OCI-LY7 (cell line): ENCODE measurements at regions not wholly inside any gene's neighbourhood (a gene's known extent, or its start where the extent isn't known, plus 50 kb on each side); places are given as distances from the start of the nearest gene placed in this dataset.

Source experiments
- BruUV-seq: library from RNA; stranded (reverse); fragments of 400-500 nt; replicated peaks from 2 replicates; lab custom pipeline; 2021; lab: Mats Ljungman, UMichigan
- CTCF ChIA-PET: fragments of 300-600 bp; sonication (Branson Sonifier 250); formaldehyde crosslinking; loops from one replicate; lab custom pipeline; 2022; ENCODE audit warnings: antibody characterized with exemption; ENCODE audit not compliant: unreplicated experiment; lab: Charles Lee
- POLR2A ChIA-PET: fragments of 300-600 bp; sonication (Branson Sonifier 250); formaldehyde crosslinking; loops from one replicate; lab custom pipeline; 2022; ENCODE audit warnings: antibody characterized with exemption; lab: Charles Lee
- DNase-seq: peaks from one replicate; pipeline ENCODE4 v3.0.0-alpha.2; 2015; ENCODE audit warnings: low spot score
- H2AFZ ChIP-seq: fragments of 200-600 bp; sonication (generic), shearing (Covaris generic); 2 replicates; pipeline ENCODE4 v1.6.1; 2014; ENCODE audit warnings: mild to moderate bottlenecking, antibody characterized with exemption, low read length, moderate library complexity
- H3K27ac ChIP-seq: fragments of 200-600 bp; sonication (generic); 2 replicates; pipeline ENCODE4 v1.5.1; 2014; ENCODE audit warnings: mixed run types, low read depth, mild to moderate bottlenecking, moderate library complexity, low read length, inconsistent platforms; ENCODE audit not compliant: poor library complexity, severe bottlenecking
- H3K36me3 ChIP-seq: fragments of 200-600 bp; sonication (generic); 2 replicates; pipeline ENCODE4 v1.6.1; 2014; ENCODE audit warnings: mild to moderate bottlenecking, antibody characterized with exemption, low read length, moderate library complexity, mixed read lengths; ENCODE audit not compliant: insufficient read depth
- H3K4me1 ChIP-seq: fragments of 200-600 bp; sonication (generic); 2 replicates; pipeline ENCODE4 v1.5.1; 2014; ENCODE audit warnings: mild to moderate bottlenecking, low read length; ENCODE audit not compliant: insufficient read depth, poor library complexity, severe bottlenecking
- H3K4me2 ChIP-seq: fragments of 200-600 bp; sonication (generic); 2 replicates; pipeline ENCODE4 v1.6.1; 2014; ENCODE audit warnings: mild to moderate bottlenecking, low read length
- H3K4me3 ChIP-seq: fragments of 200-600 bp; sonication (generic); 2 replicates; pipeline ENCODE4 v1.5.1; 2014; ENCODE audit warnings: mild to moderate bottlenecking, low read depth, low read length; ENCODE audit not compliant: poor library complexity, severe bottlenecking
- H3K79me2 ChIP-seq: fragments of 200-600 bp; sonication (generic); 2 replicates; pipeline ENCODE4 v1.6.1; 2016; ENCODE audit warnings: low read depth, mild to moderate bottlenecking, low read length, moderate library complexity, mixed read lengths; ENCODE audit not compliant: insufficient read depth
- H3K9me2 ChIP-seq: fragments of 200-600 bp; sonication (generic); 2 replicates; pipeline ENCODE4 v1.6.1; 2016; ENCODE audit warnings: mild to moderate bottlenecking, low read length, mixed read lengths; ENCODE audit not compliant: insufficient read depth
- H3K9me3 ChIP-seq: fragments of 200-600 bp; sonication (generic); 2 replicates; pipeline ENCODE4 v1.6.1; 2014; ENCODE audit warnings: mild to moderate bottlenecking, mixed run types, low read length, mixed read lengths
- H4K20me1 ChIP-seq: fragments of 200-600 bp; sonication (generic); 2 replicates; pipeline ENCODE4 v1.6.1; 2014; ENCODE audit warnings: mild to moderate bottlenecking, antibody characterized with exemption, low read length, moderate library complexity, mixed read lengths; ENCODE audit not compliant: insufficient read depth
- CTCF ChIP-seq: fragments of 200-600 bp; sonication (generic); conservative IDR thresholded peaks from 2 replicates; pipeline ENCODE4 v1.5.1; 2014; ENCODE audit warnings: mild to moderate bottlenecking, antibody characterized with exemption, low read length, moderate library complexity, mixed read lengths
- EZH2phosphoT487 ChIP-seq: fragments of 200-600 bp; sonication (generic); IDR thresholded peaks from 2 replicates; pipeline ENCODE4 v1.6.1; 2018; ENCODE audit warnings: low read depth, borderline replicate concordance, mild to moderate bottlenecking, mixed run types, antibody characterized with exemption, low read length, moderate library complexity, mixed read lengths
- intact Hi-C: fragments of 100-400 bp; cut with micrococcal nuclease; formaldehyde crosslinking; loops from one replicate; pipeline ENCODE4 v1.10.0; 2022; ENCODE audit not compliant: unreplicated experiment

DNA sequence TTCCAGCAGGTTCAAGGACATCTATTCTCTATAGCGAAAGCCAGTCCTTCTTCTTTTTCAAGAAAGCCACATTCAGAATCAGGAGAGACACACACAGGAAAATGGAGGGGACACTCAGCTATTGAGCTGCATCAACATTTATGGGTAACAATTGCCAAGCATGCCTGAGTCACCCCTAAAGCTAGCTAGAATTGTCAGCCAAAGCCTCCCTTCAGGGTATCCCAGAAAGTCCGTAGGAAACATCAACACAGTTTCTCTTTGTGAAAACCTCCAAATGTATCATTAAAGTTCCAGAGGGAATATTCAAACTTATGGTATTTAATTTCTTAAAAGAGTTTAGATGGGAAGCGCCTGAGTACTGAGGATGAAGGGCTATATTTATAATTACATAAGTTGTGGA, 331.1 kb upstream of the SLC7A11 start:
- Histone ChIP-seq H3K4me3 (no peak overlapping the region), H3K4me1 (no peaks in the 10 kb centered on the region), H3K9me2 (no peaks in the 10 kb centered on the region), H3K36me3 (no peaks in the 10 kb centered on the region), H3K27ac (no peak overlapping the region), H3K79me2 (no peaks in the 10 kb centered on the region), H4K20me1 (no peaks in the 10 kb centered on the region), H3K4me2 (no peak overlapping the region), H3K9me3 (no peaks in the 10 kb centered on the region), H2AFZ (no peak overlapping the region)
- TF ChIP-seq CTCF = no peak
- no peak for TF ChIP-seq EZH2phosphoT487
- no peak for DNase-seq
- intact Hi-C loops = no loop called here
- BruUV-seq = no TSS peak
- ChIA-PET POLR2A (interaction anchor here (0.7 kb wide), 1 partner anchor 36 kb away, joined by 3 read pairs; no protein-coding TSS in a partner anchor), CTCF (no interaction called here)

GRCh38 chr4:138572007-138572406, 329.9 kb upstream of the SLC7A11 start:
- H4K20me1 ChIP-seq = no peaks in the 10 kb centered on the region
- H2AFZ ChIP-seq = no peak overlapping the region
- H3K79me2 ChIP-seq = no peaks in the 10 kb centered on the region
- TF ChIP-seq CTCF = no peak
- TF ChIP-seq EZH2phosphoT487 = no peak
- H3K4me2 ChIP-seq = no peak overlapping the region
- H3K36me3 ChIP-seq = no peaks in the 10 kb centered on the region
- H3K9me3 ChIP-seq = no peaks in the 10 kb centered on the region
- no peak for DNase-seq
- no peaks in the 10 kb centered on the region for H3K4me1 ChIP-seq
- no peaks in the 10 kb centered on the region for H3K9me2 ChIP-seq
- no peak overlapping the region for H3K4me3 ChIP-seq
- BruUV-seq = no TSS peak
- ChIA-PET CTCF (no interaction called here), POLR2A (no interaction called here)
- H3K27ac ChIP-seq = no peak overlapping the region
- intact Hi-C loops = no loop called here

GRCh38 chr4:138567696-138568095, 325.5 kb upstream of the SLC7A11 start:
- Histone ChIP-seq H3K9me2 (no peaks in the 10 kb centered on the region), H3K4me3 (no peak overlapping the region), H3K27ac (no peak overlapping the region), H3K79me2 (no peaks in the 10 kb centered on the region), H3K9me3 (no peaks in the 10 kb centered on the region), H3K4me1 (no peaks in the 10 kb centered on the region), H3K36me3 (no peaks in the 10 kb centered on the region), H2AFZ (no peak overlapping the region), H3K4me2 (no peak overlapping the region), H4K20me1 (no peaks in the 10 kb centered on the region)
- TF ChIP-seq CTCF (no peak), EZH2phosphoT487 (no peak)
- ChIA-PET POLR2A (interaction anchor here (0.7 kb wide), 1 partner anchor 284 kb away, joined by 3 read pairs; no protein-coding TSS in a partner anchor), CTCF (no interaction called here)
- BruUV-seq = no TSS peak
- no peak for DNase-seq
- intact Hi-C loops = no loop called here
